Iris pigment epithelial cell (primary cell): ENCODE measurements at regions not wholly inside any gene's neighbourhood (a gene's known extent, or its start where the extent isn't known, plus 50 kb on each side); places are given as distances from the start of the nearest gene placed in this dataset.

Experiments used
- DNase-seq: peaks from one replicate; pipeline ENCODE4 v3.0.0-alpha.2; 2011; ENCODE audit warnings: low read depth

DNA sequence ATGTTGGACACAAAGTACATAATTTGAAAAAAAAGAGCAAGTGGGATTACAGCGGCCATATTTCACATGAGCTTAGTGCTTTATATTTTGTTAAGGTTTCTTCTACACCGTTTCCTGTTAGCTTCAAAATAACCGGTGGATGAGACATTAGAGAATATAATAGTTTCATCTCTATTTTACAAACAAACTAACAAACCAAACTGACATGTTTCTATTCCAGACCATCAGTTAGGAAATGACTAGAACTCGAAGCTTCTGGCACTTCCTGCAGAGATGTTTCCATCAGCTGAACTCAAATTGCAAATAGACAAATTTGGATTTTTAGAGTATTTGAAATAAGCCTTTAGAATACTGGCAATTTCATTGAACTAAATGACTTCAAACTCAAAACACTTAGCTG, 86.5 kb downstream of the MTRR start:
- DNase-seq, result no peak

DNA sequence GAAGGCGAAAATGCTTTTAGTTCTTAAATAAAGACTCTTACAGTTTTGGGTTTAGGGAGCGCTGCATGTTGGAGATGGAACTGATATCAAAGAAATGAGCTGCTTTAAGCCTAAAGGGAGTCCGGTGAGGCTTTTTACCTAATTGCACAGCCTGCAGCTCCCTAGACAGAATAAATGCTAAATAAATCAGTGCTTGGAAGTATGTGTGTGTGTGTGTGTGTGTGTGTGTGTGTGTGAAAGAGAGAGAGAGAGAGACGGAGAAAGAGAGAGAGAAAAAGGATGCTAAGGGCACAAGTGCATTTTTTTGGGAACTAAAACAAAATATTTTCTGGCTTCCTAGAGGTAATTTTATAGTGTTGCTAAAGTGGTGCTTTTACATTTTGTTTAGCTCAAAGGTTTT, 88.4 kb downstream of the MTRR start:
- DNase-seq, result no peak

DNA sequence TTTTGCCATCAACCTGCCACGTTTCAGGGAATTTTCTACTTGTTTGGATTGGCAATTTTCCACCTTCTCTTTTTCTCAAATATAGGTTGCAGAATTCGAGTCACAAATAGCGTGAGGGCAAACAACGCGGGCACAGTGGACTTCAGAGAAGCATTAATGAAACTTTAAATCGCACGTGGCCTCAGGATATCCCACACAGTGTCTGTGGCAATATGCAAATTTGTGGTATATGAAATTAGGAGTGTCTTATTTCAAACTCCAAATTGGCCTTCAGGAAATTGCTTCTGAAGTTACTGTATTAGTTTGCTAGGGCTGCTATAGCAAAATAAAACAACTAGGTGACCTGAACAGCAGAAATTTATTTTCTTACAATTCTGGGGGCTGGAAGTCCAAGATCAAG, 91.2 kb downstream of the MTRR start:
- no peak for DNase-seq

DNA sequence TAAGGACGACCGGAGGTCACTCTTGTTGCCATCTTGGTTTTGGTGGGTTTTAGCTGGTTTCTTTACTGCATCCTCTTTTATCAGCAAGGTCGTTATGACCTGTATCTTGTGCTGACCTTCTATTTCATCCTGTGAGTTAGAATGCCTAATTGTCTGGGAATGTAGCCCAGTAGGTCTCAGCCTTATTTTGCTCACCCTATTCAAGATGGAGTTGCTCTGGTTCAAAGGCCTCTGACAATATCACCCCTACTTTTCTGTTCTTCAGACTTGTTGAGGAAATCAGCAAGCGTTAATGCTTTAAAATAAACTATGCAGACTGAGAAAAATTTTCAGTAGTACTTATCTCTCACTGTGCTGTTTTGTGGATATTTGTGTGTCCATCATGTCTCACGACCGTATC, 92.6 kb downstream of the MTRR start:
- no peak for DNase-seq

DNA sequence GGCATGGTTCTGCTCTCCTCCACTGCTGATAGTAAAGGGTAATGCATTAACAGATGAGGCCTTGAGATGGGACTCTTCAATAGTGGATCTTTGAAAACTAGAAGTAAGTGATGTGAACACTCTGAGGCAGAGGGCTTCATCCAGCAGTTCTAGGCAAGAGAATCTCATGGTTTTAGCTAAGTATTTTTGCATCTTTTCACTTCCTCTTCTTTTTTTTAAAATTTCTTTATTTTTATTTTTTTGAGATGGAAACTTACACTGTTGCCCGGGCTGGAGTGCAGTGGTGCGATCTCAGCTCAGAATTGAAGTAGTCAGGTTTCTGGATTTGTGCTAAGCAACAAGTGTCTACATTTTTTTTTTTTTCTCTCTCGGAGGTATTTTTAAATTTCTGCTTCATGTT, 101.9 kb downstream of the MTRR start:
- no peak for DNase-seq

DNA sequence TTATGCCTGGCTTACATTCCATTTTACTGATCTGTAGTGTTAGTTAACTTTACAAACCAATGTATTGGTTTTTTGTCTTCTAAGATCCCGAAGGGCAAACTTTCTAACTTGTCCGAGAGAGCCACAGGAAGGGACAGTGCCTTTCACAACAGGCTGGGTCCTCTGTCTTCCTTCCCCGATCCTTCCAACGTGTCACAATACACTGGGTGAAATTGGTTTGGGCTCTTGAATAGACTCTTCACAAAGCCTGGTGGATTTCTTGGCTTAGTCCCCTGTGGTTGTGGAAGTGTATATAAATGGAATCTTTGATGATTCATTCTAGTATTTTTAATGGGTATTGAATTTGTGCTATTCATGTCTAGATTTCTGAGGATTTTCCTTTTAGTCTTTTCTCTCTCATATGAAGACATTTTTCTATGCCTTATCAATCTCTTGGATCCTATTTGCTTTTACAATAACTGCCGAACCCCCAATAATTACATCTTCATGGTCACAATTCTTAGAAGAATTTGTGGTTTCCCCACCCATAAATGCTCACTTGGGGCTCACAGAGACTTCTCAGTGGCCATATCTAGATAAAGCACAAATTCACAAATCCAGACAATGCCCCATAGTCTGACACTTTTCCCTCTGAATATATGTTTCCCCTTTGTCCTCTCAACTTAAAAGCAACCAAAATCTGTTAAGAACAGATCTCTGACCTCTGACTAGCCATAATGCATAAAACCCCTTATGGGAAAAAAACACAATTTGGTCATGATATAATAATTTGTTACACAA, 107.7 kb downstream of the MTRR start:
- no peak for DNase-seq

DNA sequence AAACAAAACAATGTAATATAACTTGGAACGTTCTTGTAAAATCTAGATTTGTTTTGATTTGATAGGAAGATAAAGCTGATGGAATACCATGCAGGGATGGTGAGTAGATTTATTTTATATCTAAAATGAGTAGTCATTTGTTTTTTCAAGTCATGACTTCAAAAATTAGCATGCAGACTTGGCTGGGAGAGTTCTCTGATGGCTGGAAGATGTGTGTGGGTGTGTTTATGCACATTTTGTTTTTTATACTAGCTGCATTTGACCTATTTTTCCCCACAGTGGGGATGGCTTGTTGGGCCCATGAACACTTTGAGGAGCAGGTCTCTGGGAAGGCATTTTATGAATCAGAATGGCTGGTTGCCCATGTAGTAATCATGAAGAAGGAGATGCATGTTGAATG, 109.2 kb downstream of the MTRR start:
- no peak for DNase-seq

DNA sequence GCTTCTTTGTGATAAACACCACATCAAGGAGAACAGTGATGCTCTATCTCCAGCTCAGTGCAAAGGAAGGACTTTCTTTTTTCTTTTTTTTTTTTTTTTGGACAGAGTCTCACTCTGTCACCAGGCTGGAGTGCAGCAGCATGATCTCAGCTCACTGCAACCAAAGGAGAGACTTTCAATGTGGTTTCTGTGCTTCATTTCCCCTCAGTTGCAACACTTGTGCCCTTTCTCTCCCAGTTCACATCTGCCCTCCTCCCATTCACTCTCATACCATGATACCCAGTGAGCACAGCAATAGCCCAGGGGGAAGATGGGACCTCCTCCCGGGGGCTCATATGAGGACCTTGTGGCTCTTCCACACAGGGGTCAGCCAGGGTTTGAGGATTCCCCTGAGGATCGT, 110.0 kb downstream of the MTRR start:
- DNase-seq, result no peak

DNA sequence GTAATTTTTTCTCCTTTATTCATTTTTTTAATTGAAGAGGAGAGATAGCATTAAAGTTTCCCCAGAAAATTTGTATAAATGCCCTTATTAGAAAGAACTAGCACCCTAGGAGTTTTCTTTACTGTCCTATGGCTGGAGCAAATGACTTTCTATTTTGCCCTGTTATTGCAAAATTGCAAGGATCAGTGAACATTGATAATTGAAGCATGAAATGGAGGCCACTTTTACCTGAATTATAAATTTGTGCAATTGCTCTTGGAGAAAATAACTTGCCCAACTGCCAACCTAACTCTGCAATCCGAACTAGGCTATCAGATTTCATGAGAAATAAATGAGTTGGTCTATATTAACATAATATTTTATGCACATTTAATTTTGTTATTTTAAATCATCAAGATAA, 111.9 kb downstream of the MTRR start:
- no peak for DNase-seq

DNA sequence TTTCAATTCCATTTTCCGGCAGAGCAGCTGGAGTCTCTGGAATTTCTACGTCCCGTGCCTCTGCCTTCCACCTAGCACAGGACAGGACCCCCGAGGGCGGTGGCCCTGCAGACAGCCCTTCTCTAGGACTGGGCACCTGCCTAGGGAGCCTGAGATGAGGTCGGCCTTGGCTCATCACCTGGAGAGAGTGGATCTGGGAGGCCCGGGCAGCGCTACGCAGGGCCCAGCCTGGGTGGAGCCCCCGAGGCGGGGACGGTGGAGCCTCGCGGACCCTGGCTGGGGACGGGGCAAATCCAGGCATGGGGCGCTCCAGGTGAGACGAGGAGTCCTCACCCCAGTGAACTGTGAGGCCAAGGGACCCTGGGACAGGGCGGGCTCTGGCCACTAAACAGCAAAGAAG, 114.5 kb downstream of the MTRR start:
- DNase-seq, result no peak

DNA sequence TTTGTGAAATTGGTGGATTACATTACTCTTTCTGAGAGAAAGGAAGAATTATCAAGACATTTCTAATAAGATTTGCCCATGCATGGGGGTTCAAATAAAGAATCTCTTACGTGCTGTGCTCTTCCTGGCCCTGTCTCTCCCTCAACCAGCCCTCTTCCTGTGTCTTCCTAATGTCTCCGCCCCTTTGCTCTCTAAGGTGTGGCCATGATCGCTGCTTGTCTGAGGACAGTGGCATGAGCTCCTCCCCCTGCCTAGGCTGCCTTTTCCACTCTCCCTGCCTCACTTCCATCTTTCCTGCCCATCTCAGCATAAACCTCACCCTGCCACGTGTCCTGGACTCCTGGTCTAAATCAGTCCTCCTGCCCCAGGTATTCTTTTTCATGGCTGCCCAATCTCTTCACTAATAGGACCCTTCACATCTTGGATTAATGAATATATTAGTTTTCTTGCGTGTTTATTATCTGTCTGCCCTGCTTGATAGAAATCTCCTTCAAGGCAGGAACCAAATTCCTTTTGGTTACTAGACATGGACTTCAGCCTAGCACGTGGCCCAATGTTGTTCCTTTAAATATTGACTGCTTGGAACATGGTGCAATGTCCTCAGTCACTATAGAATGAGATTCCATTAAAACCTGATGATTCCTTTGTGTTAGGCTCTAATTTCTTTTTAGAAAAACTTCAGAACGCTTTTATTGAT, 122.3 kb downstream of the MTRR start:
- DNase-seq, result no peak

DNA sequence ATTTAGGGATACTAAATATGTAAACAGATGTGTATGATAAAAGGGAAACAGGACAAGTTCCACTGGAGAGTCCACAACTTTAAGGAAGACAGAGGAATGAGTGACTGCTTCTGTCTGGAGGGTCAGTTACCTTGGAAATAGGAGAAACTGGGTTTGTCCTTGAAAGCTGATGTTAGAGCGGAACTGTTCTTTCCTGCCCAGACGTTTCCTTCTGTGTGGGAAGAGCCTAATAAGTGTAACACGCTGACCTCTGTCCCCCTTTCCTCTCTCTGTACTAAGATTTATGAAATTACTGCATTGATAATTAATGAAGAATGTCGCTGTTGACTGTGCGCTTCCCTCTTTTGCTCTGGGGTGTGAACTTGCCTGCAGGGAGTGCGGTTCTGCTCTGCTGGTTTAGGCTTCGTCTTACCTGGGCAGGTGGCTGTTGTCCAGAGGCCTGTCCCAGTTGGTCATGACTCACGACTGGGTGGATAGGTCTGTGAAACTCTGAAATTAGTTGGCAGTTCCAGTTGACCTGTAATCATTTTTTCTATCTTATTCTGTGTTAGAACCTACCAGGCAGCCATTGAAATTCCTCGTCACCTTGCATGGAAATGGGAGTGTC, 126.8 kb downstream of the MTRR start:
- no peak for DNase-seq

DNA sequence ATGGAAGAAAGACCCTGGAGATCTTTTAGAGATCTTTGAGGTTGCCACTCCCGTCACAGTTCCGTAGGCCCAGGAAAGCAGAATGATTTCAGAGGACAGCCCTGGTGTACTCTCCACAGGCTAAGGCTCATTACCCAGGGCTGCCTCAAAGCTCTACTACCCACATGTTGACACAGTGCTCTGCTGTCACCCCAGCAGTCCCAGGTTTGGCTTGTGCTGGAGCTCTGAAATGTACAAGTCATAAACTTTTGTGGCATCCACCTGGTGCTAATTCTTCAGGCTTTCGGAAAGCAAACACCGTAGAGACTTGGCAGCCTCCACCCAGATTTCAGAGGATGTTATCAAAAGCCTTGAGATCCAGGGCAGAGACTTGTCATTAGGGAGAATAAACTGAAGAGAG, 136.5 kb downstream of the MTRR start:
- no peak for DNase-seq

DNA sequence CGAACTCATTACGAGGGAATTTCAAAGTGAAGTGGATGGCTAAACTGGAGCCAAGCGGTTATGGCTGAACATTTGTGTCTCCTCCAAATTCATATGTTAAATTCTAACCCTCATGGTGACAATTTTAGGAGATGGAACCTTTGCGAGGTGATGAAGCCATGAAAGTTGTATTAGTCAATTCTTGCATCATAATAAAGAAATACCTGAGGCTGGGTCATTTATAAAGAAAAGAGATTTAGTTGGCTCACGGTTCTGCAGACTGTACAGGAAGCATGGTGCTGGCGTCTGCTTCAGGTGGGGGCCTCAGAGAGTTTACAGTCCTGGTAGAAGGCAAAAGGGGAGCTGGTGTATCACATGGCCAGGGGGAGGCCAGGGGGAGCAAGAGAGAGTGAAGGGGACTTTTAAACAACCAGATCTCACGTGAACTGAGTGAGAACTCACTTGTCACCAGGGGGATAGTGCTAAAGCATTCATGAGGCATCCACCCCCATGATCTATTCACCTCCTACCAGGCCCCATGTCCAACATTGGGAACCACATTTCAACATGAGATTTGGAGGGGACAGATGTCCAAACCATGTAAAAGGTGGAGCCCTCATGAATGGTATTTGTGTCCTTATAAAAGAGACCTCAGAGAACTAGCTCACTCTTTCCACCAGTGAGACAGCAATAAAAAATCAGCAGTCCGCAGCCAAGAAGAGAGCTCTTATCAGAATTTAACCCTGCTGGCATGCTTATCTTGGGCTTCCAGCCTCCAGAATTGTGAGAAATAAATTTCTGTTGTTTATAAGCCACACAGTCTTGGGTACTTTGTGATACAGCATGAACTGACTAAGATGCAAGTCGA, 143.4 kb downstream of the MTRR start:
- no peak for DNase-seq

DNA sequence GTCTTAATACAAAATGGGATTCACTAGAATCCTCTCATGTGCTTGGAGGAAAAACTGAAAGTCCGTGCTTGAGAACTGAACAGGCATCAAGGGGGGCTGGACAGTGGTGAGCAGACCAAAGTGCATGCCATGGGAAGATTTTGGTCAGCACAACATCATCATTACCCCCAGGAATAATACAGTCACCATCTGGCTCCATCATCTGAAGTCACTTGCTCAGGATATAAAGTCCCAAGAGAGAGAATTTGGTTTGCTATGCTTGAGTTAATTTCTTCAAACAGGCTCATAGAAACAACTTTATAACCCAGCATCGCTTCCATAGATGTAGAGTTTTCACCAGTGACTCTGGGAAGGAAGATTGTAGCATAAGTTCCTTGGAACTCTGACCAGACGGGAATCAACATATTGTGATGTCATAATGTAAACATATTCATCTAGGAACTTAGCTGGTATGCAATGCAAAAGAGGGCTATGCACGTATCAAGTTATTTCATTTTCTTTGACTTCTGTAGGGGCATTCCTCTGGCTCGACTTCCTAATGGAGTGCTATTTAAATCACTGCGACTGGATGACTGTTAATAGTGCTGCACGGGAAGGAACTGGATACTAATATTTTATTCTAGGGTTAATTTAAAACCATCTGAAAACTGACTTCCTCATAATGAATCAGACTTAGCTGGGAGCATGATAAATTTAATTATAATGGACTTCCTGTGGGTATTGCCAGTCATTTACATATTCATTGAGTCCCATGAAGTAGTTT, 145.2 kb downstream of the MTRR start:
- DNase-seq, result no peak

DNA sequence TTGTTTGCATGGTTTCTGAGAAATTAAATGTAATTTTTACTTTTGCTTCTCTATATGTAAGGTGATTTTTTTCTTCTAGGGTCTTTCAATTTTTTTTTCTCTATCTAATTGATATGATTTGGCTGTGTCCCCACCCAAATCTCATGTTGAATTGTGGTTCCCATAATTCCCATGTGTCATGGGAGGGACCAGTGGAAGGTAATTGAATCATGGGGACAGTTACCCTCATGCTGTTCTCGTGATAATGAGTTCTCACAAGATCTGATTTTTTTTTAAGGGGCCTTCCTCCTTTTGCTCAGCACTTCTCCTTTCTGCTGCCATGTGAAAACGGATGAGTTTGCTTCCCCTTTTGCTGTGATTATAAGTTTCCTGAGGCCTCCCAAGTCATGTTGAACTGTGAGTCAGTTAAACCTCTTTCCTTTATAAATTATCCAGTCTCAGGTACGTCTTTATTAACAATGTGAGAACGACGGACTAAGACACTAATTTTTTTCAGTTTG, 150.8 kb downstream of the MTRR start:
- no peak for DNase-seq

DNA sequence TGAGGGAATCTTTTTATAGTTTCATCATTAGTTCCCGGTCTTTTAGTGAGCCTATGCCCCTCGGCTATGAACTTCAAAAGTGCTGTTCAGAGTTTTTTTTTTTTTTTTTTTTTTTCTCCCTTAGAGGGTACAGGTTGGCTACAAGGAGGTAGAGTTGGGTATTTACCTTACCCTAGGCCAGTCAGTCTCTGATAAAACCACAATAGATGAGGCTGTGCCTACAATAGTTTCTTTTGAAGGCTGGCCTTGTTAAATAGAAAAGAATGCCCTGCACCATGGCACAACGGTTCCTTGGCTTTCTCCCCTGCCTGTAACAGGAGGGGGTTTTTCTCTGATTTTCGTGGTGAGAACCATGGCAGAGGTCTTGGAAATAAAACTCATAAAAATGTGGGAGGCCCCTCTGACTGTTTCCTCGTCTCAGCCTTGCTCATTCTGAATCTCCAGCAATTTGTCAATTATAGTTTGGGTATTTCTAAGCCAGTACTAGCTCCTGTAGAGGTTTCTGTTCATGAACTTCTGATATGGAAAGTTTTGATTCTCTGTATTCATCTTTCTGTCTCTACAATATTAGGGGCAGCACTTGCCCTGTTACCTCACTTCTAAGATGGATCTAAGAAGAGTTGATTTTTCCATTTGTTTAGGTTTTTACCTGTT, 152.0 kb downstream of the MTRR start:
- no peak for DNase-seq

DNA sequence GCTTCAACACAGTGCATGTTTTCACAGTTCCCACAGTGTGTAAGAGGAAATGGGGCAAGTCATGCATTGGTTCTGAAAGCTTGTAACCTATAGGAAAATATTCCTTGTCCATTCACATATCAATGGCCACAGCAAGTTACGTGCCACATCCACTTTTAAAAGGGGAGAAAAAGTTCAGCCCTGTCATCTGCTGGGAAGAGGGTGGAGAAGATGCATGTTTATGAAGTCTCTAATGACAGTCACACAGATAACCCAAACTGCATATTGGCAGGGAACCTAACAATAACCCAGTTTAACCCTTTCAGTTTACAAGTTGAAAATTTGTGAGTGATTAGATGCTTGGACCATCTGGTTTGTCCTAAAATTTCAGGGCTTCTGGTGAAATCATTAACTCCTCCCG, 159.3 kb downstream of the MTRR start:
- no peak for DNase-seq

DNA sequence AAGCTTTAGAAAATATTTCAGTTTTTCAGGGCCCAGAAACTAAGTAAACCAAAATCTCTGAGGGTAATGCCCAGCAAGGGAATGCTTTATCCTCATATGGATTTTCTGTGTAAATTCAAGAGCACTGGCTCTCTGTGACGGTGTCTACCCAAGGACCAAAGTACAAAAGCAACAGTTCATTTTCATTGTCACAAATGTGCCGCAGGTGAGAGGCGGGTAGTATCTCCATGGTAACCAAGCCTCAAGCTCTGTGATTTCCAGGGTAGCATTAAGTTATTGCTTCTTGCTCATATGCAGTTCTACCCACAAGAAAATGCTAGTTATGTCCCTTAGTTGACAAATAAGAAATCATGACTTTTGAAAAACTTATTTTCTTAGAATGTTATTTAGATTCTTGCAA, 164.3 kb downstream of the MTRR start:
- DNase-seq, result no peak

DNA sequence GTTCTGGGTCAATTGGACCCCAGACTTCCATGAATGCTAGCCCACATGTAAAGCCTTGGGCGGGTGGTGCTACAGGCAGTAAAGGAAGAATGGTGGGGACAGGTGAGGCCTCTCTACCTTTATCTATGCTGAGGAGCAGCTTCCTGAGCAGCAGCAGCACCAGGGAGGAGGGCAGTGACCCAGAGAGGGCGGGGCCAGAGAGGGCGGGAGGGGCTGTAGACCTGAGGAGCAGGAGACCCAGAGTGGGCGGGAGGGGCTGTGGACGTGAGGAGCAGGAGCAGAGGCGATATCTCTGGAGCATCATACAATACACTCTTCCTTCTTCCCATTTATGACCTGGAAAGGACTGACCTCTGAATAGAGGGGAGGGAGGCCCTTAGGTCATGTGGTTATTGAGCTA, 165.9 kb downstream of the MTRR start:
- DNase-seq, result no peak

DNA sequence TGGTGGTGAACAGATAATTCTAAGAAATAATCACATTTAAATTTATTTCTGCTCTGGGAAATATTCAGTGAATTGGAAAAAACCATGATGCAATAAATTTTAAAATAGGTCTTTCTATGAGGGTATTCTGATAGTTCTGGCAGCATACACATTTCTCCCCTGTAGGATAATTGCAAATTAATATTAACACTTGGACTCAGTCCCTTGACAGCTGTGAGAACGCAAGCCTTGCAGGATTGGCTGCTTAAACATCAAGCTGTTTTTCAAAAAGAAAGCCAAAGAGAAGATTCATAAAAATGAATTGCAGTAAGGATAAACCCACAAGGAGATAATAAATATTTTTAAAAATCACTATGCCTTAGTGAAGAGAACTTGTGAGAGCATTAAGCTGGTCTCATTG, 180.0 kb downstream of the MTRR start:
- DNase-seq, result no peak
